ENCODE measurements at regions not wholly inside any gene's neighbourhood (a gene's known extent, or its start where the extent isn't known, plus 50 kb on each side); places are given as distances from the start of the nearest gene placed in this dataset.

GRCh38 chr5:8188874-8189565 lies 320.1 kb downstream of the MTRR start:
- TF ChIP-seq CTCF (IDR thresholded peaks at IDR 0.05 in 2 of 3, conservative IDR thresholded peaks at IDR 0.05 in 1 of 3; ENCODE audit: borderline replicate concordance in 1 of 3, insufficient read depth in 1 of 3, low read depth in 2 of 3, low read length in 2 of 3): no peak
- TF ChIP-seq SP1 (IDR thresholded peaks at IDR 0.05; ENCODE audit: low read depth): no peak
- TF ChIP-seq POLR2AphosphoS5 (IDR thresholded peaks at IDR 0.05; ENCODE audit: low read depth, low read length): no peak
- TF ChIP-seq EZH2 (IDR thresholded peaks at IDR 0.05): no peak
- no peak for TF ChIP-seq SIN3A (IDR thresholded peaks at IDR 0.05; ENCODE audit: low read depth)
- TF ChIP-seq ELF1 (IDR thresholded peaks at IDR 0.05; ENCODE audit: borderline replicate concordance, low read depth): no peak
- TF ChIP-seq JUND (IDR thresholded peaks at IDR 0.05): no peak
- no peak for TF ChIP-seq EZH2phosphoT487 (IDR thresholded peaks at IDR 0.05; ENCODE audit: borderline replicate concordance)
- no peak for TF ChIP-seq EGR1 (IDR thresholded peaks at IDR 0.05; ENCODE audit: low read depth)
- no peak for TF ChIP-seq POLR2A (IDR thresholded peaks at IDR 0.05; ENCODE audit: borderline replicate concordance, extremely low read depth, insufficient read depth, insufficient read length)
- TF ChIP-seq ZNF274 (IDR thresholded peaks at IDR 0.05; ENCODE audit: low read depth, low read length): no peak
- TF ChIP-seq SRF (IDR thresholded peaks at IDR 0.05; ENCODE audit: low read depth): no peak
- no peak for TF ChIP-seq REST (IDR thresholded peaks at IDR 0.05; ENCODE audit: low read depth)
